GM12801 (cell line): ENCODE measurements at regions not wholly inside any gene's neighbourhood (a gene's known extent, or its start where the extent isn't known, plus 50 kb on each side); places are given as distances from the start of the nearest gene placed in this dataset.

Experiments
- CTCF ChIP-seq: IDR thresholded peaks from one replicate; pipeline ENCODE4 v1.5.1; 2011; ENCODE audit warnings: control low read depth; ENCODE audit not compliant: insufficient read length; ENCODE audit errors: extremely low read depth

- TF ChIP-seq CTCF: no peak
Observed at GRCh38 chr5:8114597-8115266, 245.8 kb downstream of the MTRR start.

- no peak for TF ChIP-seq CTCF
Observed at GRCh38 chr5:8123559-8123958, 254.6 kb downstream of the MTRR start.

GRCh38 chr5:8134609-8135008, 265.7 kb downstream of the MTRR start:
- TF ChIP-seq CTCF: no peak

- no peak for TF ChIP-seq CTCF
Observed at GRCh38 chr5:8135742-8136141, 266.8 kb downstream of the MTRR start.

GRCh38 chr5:8136271-8136670, 267.3 kb downstream of the MTRR start:
- no peak for TF ChIP-seq CTCF

GRCh38 chr5:8137941-8138550, 269.1 kb downstream of the MTRR start:
- TF ChIP-seq CTCF: no peak

GRCh38 chr5:8138884-8139283, 269.9 kb downstream of the MTRR start:
- no peak for TF ChIP-seq CTCF

- TF ChIP-seq CTCF: no peak
Observed at GRCh38 chr5:8150791-8151190, 281.8 kb downstream of the MTRR start.
